AG09309 (cell line): ENCODE measurements at regions not wholly inside any gene's neighbourhood (a gene's known extent, or its start where the extent isn't known, plus 50 kb on each side); places are given as distances from the start of the nearest gene placed in this dataset.
"Not testable (repeated sequence)": the region's sequence is repeated elsewhere in the genome, so short reads cannot be mapped to it uniquely, and the experiment has no call there.

Experiments
- DNase-seq: peaks from one replicate; pipeline ENCODE4 v3.0.0-alpha.2; 2010; ENCODE audit warnings: low read depth
- H3K4me3 ChIP-seq: 2 replicates; pipeline ENCODE4 v1.5.1; 2011; ENCODE audit warnings: mild to moderate bottlenecking, low read depth, low read length, moderate library complexity; ENCODE audit not compliant: control insufficient read depth
- TF ChIP-seq, protein P1 (sequence below): IDR thresholded peaks from 2 replicates; pipeline ENCODE4 v1.5.1; 2011; ENCODE audit warnings: mild to moderate bottlenecking, low read depth, low read length, inconsistent platforms; ENCODE audit not compliant: insufficient read depth, control insufficient read depth; ENCODE audit errors: missing control alignments

DNA sequence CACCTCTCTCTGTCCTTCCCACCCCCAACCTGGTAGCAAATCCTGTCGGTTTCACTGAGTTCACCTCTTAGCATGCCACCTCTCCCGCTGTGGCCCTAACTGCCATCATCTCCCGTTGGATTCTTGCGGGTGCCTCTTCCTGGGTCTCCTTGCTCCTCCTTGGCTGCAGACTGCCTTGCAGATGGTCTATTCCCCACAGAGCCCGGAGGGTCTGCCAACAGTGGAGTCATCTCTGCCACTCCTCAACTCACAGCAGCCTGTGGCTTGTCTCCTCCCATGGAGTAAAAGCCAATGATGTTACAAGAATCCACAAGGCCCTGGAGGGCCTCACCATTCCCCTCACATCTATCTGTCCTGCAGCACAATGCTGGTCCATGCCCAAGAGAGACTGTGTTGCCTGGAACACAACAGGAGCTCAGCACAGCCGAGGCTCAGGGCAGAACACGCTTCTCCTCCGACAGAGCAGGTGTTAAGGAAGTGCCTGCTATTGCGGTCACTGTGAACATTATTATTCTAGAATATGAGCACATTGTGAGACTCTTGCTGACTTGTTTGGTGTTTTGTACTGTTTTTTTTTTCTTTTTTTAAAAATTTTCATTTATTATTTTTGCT lies 241.8 kb upstream of the SULF2 start:
- no peak for DNase-seq
- no peak overlapping the region for H3K4me3 ChIP-seq
- TF ChIP-seq, protein P1, sequence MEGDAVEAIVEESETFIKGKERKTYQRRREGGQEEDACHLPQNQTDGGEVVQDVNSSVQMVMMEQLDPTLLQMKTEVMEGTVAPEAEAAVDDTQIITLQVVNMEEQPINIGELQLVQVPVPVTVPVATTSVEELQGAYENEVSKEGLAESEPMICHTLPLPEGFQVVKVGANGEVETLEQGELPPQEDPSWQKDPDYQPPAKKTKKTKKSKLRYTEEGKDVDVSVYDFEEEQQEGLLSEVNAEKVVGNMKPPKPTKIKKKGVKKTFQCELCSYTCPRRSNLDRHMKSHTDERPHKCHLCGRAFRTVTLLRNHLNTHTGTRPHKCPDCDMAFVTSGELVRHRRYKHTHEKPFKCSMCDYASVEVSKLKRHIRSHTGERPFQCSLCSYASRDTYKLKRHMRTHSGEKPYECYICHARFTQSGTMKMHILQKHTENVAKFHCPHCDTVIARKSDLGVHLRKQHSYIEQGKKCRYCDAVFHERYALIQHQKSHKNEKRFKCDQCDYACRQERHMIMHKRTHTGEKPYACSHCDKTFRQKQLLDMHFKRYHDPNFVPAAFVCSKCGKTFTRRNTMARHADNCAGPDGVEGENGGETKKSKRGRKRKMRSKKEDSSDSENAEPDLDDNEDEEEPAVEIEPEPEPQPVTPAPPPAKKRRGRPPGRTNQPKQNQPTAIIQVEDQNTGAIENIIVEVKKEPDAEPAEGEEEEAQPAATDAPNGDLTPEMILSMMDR, result no peak

GRCh38 chr20:48025661-48026060 lies 240.4 kb upstream of the SULF2 start:
- TF ChIP-seq, protein P1, result no peak
- DNase-seq, result no peak
- H3K4me3 ChIP-seq, result no peak overlapping the region; the same call in 1 of the 2 replicates

DNA sequence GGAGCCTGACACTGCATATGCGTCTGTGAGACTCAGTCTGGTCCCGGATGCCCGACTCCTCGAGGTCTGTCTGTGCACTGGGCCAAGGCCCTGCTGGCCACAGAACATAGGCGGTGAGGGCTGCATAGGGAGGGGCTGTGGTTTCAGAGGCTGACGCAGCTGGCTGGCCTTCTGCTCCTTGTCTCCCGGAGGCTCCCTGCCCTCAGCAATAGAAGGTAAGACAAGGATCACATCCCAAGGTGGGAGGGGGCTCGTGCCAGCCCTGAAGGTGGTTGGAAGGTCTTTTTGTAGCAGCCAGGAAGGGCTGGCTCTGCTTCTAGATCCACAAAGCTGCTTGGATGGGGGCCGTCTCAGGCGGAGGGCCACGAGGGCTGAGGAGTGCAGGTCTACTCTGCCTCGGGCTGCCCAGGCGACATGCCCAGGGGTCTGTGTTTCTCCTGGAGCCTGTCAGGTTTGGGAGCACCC lies 239.8 kb upstream of the SULF2 start:
- H3K4me3 ChIP-seq, result peak overlapping the region; percentile 39
- TF ChIP-seq, protein P1, result peak; percentile 17
- peak; percentile 89 for DNase-seq

- DNase-seq, result no peak
- TF ChIP-seq, protein P1, result no peak
- H3K4me3 ChIP-seq, result no peak overlapping the region
These were observed 239.3 kb upstream of the SULF2 start for GRCh38 chr20:48024539-48024938.

DNA sequence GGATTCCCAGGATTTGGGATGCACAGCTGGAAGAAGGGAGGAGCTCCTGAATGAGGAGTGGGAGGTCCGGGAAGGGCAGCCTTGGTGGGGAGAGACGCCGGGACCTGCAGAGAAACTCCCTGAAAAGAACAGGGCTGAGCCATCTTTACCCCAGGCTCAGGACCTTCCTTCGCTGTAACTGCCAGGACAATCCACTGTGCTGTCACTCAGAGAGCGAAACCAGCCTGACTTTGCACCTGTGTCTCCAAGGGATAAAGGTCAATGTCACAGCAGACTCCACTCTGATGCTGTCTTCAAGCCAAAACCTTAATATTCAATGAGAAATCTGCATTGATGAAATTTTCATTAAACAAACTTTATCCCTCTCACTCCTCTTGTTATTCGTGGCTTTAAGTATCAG lies 235.4 kb upstream of the SULF2 start:
- DNase-seq, H3K4me3 ChIP-seq: not testable (repeated sequence)

DNA sequence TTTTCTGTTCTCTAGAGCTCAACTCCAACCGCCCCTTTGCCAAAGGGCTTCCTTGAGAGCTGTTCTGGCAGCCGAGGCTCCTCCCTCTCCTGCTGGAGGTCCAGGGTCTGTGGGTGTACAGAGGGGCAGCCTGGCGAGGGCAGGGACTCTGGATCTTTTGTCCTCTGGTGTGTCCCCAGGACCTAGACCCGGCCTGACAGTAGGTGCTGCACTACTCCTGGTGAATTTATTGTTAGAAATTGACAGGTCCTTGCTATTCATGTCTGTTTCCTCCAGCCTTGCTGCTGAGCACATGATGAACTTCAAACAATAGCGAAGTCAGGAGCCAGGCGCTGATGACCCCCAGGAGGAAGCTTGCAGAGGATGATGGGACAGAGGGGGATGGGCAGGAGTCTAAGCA lies 234.7 kb upstream of the SULF2 start:
- no peak for DNase-seq
- H3K4me3 ChIP-seq, result no peak overlapping the region
- TF ChIP-seq, protein P1, result no peak

GRCh38 chr20:48019496-48019895 lies 234.2 kb upstream of the SULF2 start:
- DNase-seq, result no peak
- TF ChIP-seq, protein P1, result no peak
- no peak overlapping the region for H3K4me3 ChIP-seq

- DNase-seq, result peak; percentile 86
- not testable (repeated sequence) for H3K4me3 ChIP-seq
These were observed 233.6 kb upstream of the SULF2 start for GRCh38 chr20:48018851-48019250.
